GM12891 (cell line): ENCODE measurements at regions not wholly inside any gene's neighbourhood (a gene's known extent, or its start where the extent isn't known, plus 50 kb on each side); places are given as distances from the start of the nearest gene placed in this dataset.

Source experiments
- POLR2A ChIP-seq: IDR thresholded peaks from 2 replicates; pipeline ENCODE4 v1.6.1; 2011; ENCODE audit warnings: low read depth, low read length, control low read depth
- POLR2AphosphoS5 ChIP-seq: IDR thresholded peaks from 2 replicates; pipeline ENCODE4 v1.6.1; 2011; ENCODE audit warnings: low read depth, low read length, control low read depth
- TAF1 ChIP-seq: IDR thresholded peaks from 2 replicates; pipeline ENCODE4 v1.6.1; 2011; ENCODE audit warnings: low read depth, low read length, control low read depth

- TF ChIP-seq POLR2A, result no peak
- TF ChIP-seq POLR2AphosphoS5, result no peak
- no peak for TF ChIP-seq TAF1
Measured at GRCh38 chr2:144049137-144049536, 470.8 kb downstream of the ZEB2 start.
